Activated CD8-positive, alpha-beta T cell treated with anti-CD3 and anti-CD28 coated beads for 36 hours (primary cell): ENCODE measurements at regions not wholly inside any gene's neighbourhood (a gene's known extent, or its start where the extent isn't known, plus 50 kb on each side); places are given as distances from the start of the nearest gene placed in this dataset.
"Not testable (repeated sequence)": the region's sequence is repeated elsewhere in the genome, so short reads cannot be mapped to it uniquely, and the experiment has no call there.

Experiments
- ATAC-seq: fragments of 200-7000 bp; cut with Tn5 transposase; one replicate; pipeline ENCODE4 v1.10.0; 2021; ENCODE audit warnings: mild to moderate bottlenecking, moderate library complexity
- CTCF ChIA-PET: fragments of 350-600 bp; sonication (Branson Sonifier 250); formaldehyde crosslinking; loops from one replicate; lab custom pipeline; 2021; ENCODE audit warnings: antibody characterized with exemption; lab: Charles Lee
- POLR2A ChIA-PET: fragments of 350-600 bp; sonication (Branson Sonifier 250); formaldehyde crosslinking; loops from one replicate; lab custom pipeline; 2021; ENCODE audit warnings: antibody characterized with exemption; lab: Charles Lee
- DNase-seq: peaks from one replicate; pipeline ENCODE4 v3.0.0-alpha.2; 2020
- H3K27ac Mint-ChIP-seq: one replicate; pipeline ENCODE4 v1.8.0; 2021; ENCODE audit warnings: mild to moderate bottlenecking, mixed read lengths
- H3K27me3 Mint-ChIP-seq: one replicate; pipeline ENCODE4 v1.8.0; 2021; ENCODE audit warnings: mixed read lengths
- H3K36me3 Mint-ChIP-seq: one replicate; pipeline ENCODE4 v1.8.0; 2021; ENCODE audit warnings: low read depth, mixed read lengths
- H3K4me1 Mint-ChIP-seq: one replicate; pipeline ENCODE4 v1.8.0; 2021; ENCODE audit warnings: low read depth, mixed read lengths
- H3K4me3 Mint-ChIP-seq: one replicate; pipeline ENCODE4 v1.8.0; 2021; ENCODE audit warnings: mild to moderate bottlenecking, moderate library complexity, mixed read lengths
- H3K9me3 Mint-ChIP-seq: one replicate; pipeline ENCODE4 v1.8.0; 2021; ENCODE audit warnings: mixed read lengths
- intact Hi-C: fragments of 100-400 bp; cut with micrococcal nuclease; formaldehyde crosslinking; loops from one replicate; pipeline ENCODE4 v1.10.0; 2022
- TF ChIP-seq, protein P1 (sequence below): fragments of 200-600 bp; IDR thresholded peaks from one replicate; pipeline ENCODE4 v1.8.0; 2022; ENCODE audit warnings: antibody characterized with exemption, mild to moderate bottlenecking

GRCh38 chr6:16897669-16898068 lies 136.4 kb upstream of the ATXN1 start:
- Mint-ChIP-seq H3K4me3 (no peak overlapping the region), H3K27me3 (peaks cover 15% of the 10 kb centered on the region), H3K36me3 (no peaks in the 10 kb centered on the region), H3K9me3 (peaks cover 2% of the 10 kb centered on the region), H3K27ac (no peak overlapping the region), H3K4me1 (no peaks in the 10 kb centered on the region)
- POLR2A ChIA-PET: no interaction called here
- no peak for ATAC-seq
- DNase-seq: no peak
- intact Hi-C loops: no loop called here
- CTCF ChIA-PET: no interaction called here
- TF ChIP-seq, protein P1, sequence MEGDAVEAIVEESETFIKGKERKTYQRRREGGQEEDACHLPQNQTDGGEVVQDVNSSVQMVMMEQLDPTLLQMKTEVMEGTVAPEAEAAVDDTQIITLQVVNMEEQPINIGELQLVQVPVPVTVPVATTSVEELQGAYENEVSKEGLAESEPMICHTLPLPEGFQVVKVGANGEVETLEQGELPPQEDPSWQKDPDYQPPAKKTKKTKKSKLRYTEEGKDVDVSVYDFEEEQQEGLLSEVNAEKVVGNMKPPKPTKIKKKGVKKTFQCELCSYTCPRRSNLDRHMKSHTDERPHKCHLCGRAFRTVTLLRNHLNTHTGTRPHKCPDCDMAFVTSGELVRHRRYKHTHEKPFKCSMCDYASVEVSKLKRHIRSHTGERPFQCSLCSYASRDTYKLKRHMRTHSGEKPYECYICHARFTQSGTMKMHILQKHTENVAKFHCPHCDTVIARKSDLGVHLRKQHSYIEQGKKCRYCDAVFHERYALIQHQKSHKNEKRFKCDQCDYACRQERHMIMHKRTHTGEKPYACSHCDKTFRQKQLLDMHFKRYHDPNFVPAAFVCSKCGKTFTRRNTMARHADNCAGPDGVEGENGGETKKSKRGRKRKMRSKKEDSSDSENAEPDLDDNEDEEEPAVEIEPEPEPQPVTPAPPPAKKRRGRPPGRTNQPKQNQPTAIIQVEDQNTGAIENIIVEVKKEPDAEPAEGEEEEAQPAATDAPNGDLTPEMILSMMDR: no peak

DNA sequence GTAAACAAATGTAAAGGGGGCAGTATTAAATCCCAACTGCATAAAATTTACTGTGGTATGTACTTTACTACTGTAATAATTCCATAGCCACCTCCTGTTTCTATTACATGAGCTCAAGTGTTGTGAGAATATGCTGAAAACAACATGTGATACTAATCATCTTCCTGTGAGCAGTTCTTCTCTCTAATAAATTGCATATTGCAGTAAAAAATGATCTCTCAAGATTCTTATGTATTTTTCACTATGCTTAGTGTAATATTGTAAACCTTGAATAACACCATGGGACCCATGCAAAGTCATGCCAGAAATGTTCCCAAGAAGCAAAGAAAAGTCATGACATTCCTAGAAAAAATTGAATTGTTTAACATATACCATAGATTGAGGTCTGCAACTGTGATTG lies 133.0 kb upstream of the ATXN1 start:
- Mint-ChIP-seq H3K4me1 (no peaks in the 10 kb centered on the region), H3K27ac (no peak overlapping the region), H3K36me3 (no peaks in the 10 kb centered on the region), H3K4me3 (no peak overlapping the region), H3K27me3 (peaks cover 12% of the 10 kb centered on the region), H3K9me3 (peaks cover 2% of the 10 kb centered on the region)
- ATAC-seq (no peak), DNase-seq (no peak)
- intact Hi-C loops: no loop called here
- TF ChIP-seq, protein P1: no peak
- CTCF ChIA-PET: interaction anchor here (0.9 kb wide), 1 partner anchor 54 kb away, joined by 3 read pairs; no protein-coding TSS in a partner anchor
- POLR2A ChIA-PET: no interaction called here

DNA sequence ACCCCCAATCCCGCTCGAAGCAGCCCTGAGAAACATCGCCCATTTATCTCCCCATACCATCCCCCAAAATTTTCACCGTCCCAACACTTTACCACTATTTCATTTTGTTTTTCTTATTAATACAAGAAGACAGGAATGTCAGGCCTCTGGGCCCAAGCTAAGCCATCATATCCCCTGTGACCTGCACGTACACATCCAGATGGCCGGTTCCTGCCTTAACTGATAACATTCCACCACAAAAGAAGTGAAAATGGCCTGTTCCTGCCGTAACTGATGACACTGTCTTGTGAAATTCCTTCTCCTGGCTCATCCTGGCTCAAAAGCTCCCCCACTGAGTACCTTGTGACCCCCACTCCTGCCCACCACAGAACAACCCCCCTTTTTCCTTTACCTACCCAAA lies 129.8 kb upstream of the ATXN1 start:
- H3K9me3 Mint-ChIP-seq, H3K27me3 Mint-ChIP-seq, intact Hi-C loops, H3K36me3 Mint-ChIP-seq, CTCF ChIA-PET, H3K27ac Mint-ChIP-seq, POLR2A ChIA-PET, ATAC-seq, H3K4me1 Mint-ChIP-seq, DNase-seq, H3K4me3 Mint-ChIP-seq: not testable (repeated sequence)

GRCh38 chr6:16885411-16886160 lies 124.3 kb upstream of the ATXN1 start:
- no peak overlapping the region for H3K27ac Mint-ChIP-seq
- H3K4me3 Mint-ChIP-seq: no peak overlapping the region
- H3K27me3 Mint-ChIP-seq: peaks cover 25% of the 10 kb centered on the region
- H3K9me3 Mint-ChIP-seq: no peaks in the 10 kb centered on the region
- ChIA-PET CTCF (no interaction called here), POLR2A (no interaction called here)
- TF ChIP-seq, protein P1: no peak
- no peak for ATAC-seq
- intact Hi-C loops: no loop called here
- H3K4me1 Mint-ChIP-seq: no peaks in the 10 kb centered on the region
- no peak for DNase-seq
- H3K36me3 Mint-ChIP-seq: no peaks in the 10 kb centered on the region

DNA sequence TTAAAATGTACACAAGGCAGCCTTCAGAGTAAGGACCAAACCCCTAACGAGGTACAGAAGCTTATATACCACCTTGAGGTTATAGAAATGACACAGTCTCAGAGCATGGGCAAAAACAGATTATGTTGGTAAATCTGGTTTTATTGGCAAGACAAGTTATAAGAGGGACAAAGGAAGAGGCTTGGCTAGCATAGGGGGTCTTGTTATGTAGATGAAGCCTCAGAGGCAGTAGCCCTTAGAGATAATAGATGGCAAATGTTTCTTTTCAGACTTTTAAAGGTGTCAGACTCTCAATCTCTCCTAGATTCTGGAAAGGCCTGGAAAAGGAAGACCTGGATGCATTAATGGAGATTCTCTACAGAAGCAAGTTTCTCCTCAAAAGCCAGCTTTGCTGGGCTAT lies 123.3 kb upstream of the ATXN1 start:
- TF ChIP-seq, protein P1: no peak
- intact Hi-C loops: no loop called here
- no peak for ATAC-seq

More for the DNA sequence above, 123.3 kb upstream of the ATXN1 start:
- DNase-seq: no peak
- H3K4me1 Mint-ChIP-seq: no peaks in the 10 kb centered on the region
- H3K36me3 Mint-ChIP-seq: no peaks in the 10 kb centered on the region
- H3K27me3 Mint-ChIP-seq: peaks cover 28% of the 10 kb centered on the region
- H3K27ac Mint-ChIP-seq: no peak overlapping the region
- H3K4me3 Mint-ChIP-seq: no peak overlapping the region
- POLR2A ChIA-PET: no interaction called here
- CTCF ChIA-PET: no interaction called here
- H3K9me3 Mint-ChIP-seq: no peaks in the 10 kb centered on the region
